ENCODE measurements at regions not wholly inside any gene's neighbourhood (a gene's known extent, or its start where the extent isn't known, plus 50 kb on each side); places are given as distances from the start of the nearest gene placed in this dataset.

DNA sequence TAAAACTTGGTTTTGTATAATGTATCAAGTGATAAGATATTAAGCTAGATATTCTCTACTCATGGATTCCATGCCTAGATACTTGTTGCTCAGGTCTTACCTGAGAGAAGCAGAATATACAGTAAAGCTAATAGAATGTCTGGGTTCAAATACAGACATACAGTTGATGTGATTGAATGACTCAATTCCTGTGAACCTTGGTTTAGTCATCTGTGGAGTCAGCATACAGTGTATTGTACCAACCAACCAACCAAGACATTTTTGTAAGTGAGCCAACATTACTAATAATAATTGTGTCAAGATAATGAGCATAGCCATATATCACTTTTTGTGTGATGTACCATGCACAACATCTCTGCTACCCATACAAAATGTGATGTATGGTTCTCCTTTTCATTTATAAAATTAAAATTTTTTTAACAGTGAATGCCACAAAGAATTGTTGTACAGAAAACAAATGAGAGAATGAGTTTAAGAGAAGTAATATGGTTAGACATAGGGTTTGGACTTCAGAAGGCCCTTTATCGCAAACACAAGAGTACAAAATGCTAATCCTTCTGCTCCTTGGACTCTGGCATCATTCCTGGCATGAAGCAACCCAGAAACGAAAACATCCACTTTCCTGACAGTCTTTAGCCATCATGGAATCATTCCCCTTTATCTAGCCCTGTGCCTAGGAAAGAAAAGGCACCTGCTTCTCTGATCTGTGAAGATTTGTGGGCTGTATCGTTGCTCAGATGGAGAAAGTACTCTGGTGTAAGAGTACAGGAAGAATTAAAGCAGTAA, 977.2 kb upstream of the USP15 start:
- TF ChIP-seq, protein P1, sequence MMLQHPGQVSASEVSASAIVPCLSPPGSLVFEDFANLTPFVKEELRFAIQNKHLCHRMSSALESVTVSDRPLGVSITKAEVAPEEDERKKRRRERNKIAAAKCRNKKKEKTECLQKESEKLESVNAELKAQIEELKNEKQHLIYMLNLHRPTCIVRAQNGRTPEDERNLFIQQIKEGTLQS (IDR thresholded peaks at IDR 0.05), result peak; percentile 60
- TF ChIP-seq, protein P2, sequence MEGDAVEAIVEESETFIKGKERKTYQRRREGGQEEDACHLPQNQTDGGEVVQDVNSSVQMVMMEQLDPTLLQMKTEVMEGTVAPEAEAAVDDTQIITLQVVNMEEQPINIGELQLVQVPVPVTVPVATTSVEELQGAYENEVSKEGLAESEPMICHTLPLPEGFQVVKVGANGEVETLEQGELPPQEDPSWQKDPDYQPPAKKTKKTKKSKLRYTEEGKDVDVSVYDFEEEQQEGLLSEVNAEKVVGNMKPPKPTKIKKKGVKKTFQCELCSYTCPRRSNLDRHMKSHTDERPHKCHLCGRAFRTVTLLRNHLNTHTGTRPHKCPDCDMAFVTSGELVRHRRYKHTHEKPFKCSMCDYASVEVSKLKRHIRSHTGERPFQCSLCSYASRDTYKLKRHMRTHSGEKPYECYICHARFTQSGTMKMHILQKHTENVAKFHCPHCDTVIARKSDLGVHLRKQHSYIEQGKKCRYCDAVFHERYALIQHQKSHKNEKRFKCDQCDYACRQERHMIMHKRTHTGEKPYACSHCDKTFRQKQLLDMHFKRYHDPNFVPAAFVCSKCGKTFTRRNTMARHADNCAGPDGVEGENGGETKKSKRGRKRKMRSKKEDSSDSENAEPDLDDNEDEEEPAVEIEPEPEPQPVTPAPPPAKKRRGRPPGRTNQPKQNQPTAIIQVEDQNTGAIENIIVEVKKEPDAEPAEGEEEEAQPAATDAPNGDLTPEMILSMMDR (IDR thresholded peaks at IDR 0.05; ENCODE audit: low read depth, low read length, missing input control), result no peak
- peak in 1 of 2 donors; percentile 25 for TF ChIP-seq GABPA (IDR thresholded peaks at IDR 0.05 in 1 of 2, conservative IDR thresholded peaks at IDR 0.05 in 1 of 2)
- TF ChIP-seq, protein P3, sequence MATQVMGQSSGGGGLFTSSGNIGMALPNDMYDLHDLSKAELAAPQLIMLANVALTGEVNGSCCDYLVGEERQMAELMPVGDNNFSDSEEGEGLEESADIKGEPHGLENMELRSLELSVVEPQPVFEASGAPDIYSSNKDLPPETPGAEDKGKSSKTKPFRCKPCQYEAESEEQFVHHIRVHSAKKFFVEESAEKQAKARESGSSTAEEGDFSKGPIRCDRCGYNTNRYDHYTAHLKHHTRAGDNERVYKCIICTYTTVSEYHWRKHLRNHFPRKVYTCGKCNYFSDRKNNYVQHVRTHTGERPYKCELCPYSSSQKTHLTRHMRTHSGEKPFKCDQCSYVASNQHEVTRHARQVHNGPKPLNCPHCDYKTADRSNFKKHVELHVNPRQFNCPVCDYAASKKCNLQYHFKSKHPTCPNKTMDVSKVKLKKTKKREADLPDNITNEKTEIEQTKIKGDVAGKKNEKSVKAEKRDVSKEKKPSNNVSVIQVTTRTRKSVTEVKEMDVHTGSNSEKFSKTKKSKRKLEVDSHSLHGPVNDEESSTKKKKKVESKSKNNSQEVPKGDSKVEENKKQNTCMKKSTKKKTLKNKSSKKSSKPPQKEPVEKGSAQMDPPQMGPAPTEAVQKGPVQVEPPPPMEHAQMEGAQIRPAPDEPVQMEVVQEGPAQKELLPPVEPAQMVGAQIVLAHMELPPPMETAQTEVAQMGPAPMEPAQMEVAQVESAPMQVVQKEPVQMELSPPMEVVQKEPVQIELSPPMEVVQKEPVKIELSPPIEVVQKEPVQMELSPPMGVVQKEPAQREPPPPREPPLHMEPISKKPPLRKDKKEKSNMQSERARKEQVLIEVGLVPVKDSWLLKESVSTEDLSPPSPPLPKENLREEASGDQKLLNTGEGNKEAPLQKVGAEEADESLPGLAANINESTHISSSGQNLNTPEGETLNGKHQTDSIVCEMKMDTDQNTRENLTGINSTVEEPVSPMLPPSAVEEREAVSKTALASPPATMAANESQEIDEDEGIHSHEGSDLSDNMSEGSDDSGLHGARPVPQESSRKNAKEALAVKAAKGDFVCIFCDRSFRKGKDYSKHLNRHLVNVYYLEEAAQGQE (IDR thresholded peaks at IDR 0.05), result peak; percentile 77
- TF ChIP-seq, protein P4, sequence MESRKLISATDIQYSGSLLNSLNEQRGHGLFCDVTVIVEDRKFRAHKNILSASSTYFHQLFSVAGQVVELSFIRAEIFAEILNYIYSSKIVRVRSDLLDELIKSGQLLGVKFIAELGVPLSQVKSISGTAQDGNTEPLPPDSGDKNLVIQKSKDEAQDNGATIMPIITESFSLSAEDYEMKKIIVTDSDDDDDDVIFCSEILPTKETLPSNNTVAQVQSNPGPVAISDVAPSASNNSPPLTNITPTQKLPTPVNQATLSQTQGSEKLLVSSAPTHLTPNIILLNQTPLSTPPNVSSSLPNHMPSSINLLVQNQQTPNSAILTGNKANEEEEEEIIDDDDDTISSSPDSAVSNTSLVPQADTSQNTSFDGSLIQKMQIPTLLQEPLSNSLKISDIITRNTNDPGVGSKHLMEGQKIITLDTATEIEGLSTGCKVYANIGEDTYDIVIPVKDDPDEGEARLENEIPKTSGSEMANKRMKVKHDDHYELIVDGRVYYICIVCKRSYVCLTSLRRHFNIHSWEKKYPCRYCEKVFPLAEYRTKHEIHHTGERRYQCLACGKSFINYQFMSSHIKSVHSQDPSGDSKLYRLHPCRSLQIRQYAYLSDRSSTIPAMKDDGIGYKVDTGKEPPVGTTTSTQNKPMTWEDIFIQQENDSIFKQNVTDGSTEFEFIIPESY (IDR thresholded peaks at IDR 0.05), result peak; percentile 82
- TF ChIP-seq YY1 (IDR thresholded peaks at IDR 0.05), result peak; percentile 93
- TF ChIP-seq EGR1 (IDR thresholded peaks at IDR 0.05; ENCODE audit: low read depth in 2 of 2), result peak in 1 of 2 donors; percentile 69
- peak; percentile 26 for TF ChIP-seq TAF1 (conservative IDR thresholded peaks at IDR 0.05)
- peak; percentile 96 for TF ChIP-seq SP1 (IDR thresholded peaks at IDR 0.05)
- TF ChIP-seq RAD21 (IDR thresholded peaks at IDR 0.05), result peak; percentile 67 to 68
- TF ChIP-seq, protein P5, sequence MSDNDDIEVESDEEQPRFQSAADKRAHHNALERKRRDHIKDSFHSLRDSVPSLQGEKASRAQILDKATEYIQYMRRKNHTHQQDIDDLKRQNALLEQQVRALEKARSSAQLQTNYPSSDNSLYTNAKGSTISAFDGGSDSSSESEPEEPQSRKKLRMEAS (IDR thresholded peaks at IDR 0.05), result peak; percentile 78
- peak; percentile 98 to 99 for TF ChIP-seq HNF4A (conservative IDR thresholded peaks at IDR 0.05)
- TF ChIP-seq JUND (IDR thresholded peaks at IDR 0.05), result peak; percentile 65 to 81
